HG03342 (cell line): ENCODE measurements at regions not wholly inside any gene's neighbourhood (a gene's known extent, or its start where the extent isn't known, plus 50 kb on each side); places are given as distances from the start of the nearest gene placed in this dataset.

Source experiments
- ATAC-seq: cut with Tn5 transposase; IDR thresholded peaks from one replicate; pipeline ENCODE4 v1.9.1; 2021; ENCODE audit warnings: mild to moderate bottlenecking, moderate library complexity; ENCODE audit not compliant: unreplicated experiment

GRCh38 chr18:11324956-11325882 lies 175.8 kb upstream of the PIEZO2 start:
- peak; percentile 71 for ATAC-seq

- no peak for ATAC-seq
Observed at GRCh38 chr18:11324510-11324909, 175.1 kb upstream of the PIEZO2 start.

GRCh38 chr18:11323359-11323819 lies 174.0 kb upstream of the PIEZO2 start:
- no peak for ATAC-seq

GRCh38 chr18:11322716-11323115 lies 173.3 kb upstream of the PIEZO2 start:
- no peak for ATAC-seq

- ATAC-seq: no peak
Observed at GRCh38 chr18:11322006-11322405, 172.6 kb upstream of the PIEZO2 start.

GRCh38 chr18:11320986-11321385 lies 171.6 kb upstream of the PIEZO2 start:
- no peak for ATAC-seq

- ATAC-seq: no peak
Observed at GRCh38 chr18:11316546-11316945, 167.2 kb upstream of the PIEZO2 start.

GRCh38 chr18:11310476-11311086 lies 161.2 kb upstream of the PIEZO2 start:
- peak; percentile 65 for ATAC-seq

GRCh38 chr18:11309172-11309571 lies 159.8 kb upstream of the PIEZO2 start:
- ATAC-seq: no peak

- ATAC-seq: no peak
Observed at GRCh38 chr18:11308499-11308898, 159.1 kb upstream of the PIEZO2 start.

- ATAC-seq: no peak
Observed at GRCh38 chr18:11307716-11308115, 158.3 kb upstream of the PIEZO2 start.

- no peak for ATAC-seq
Observed at GRCh38 chr18:11305507-11305906, 156.1 kb upstream of the PIEZO2 start.

GRCh38 chr18:11304928-11305327 lies 155.6 kb upstream of the PIEZO2 start:
- no peak for ATAC-seq

- no peak for ATAC-seq
Observed at GRCh38 chr18:11296946-11297345, 147.6 kb upstream of the PIEZO2 start.

- ATAC-seq: no peak
Observed at GRCh38 chr18:11293794-11294193, 144.4 kb upstream of the PIEZO2 start.

- ATAC-seq: no peak
Observed at GRCh38 chr18:11290786-11291185, 141.4 kb upstream of the PIEZO2 start.

- ATAC-seq: no peak
Observed at GRCh38 chr18:11289248-11289647, 139.9 kb upstream of the PIEZO2 start.

- no peak for ATAC-seq
Observed at GRCh38 chr18:11288401-11288800, 139.0 kb upstream of the PIEZO2 start.

GRCh38 chr18:11286431-11286830 lies 137.1 kb upstream of the PIEZO2 start:
- no peak for ATAC-seq

GRCh38 chr18:11284811-11285210 lies 135.4 kb upstream of the PIEZO2 start:
- no peak for ATAC-seq

GRCh38 chr18:11284349-11284748 lies 135.0 kb upstream of the PIEZO2 start:
- ATAC-seq: no peak

- no peak for ATAC-seq
Observed at GRCh38 chr18:11283479-11284161, 134.3 kb upstream of the PIEZO2 start.
